ENCODE measurements at regions not wholly inside any gene's neighbourhood (a gene's known extent, or its start where the extent isn't known, plus 50 kb on each side); places are given as distances from the start of the nearest gene placed in this dataset.

GRCh38 chr10:62460393-62460792, 86.2 kb downstream of the ZNF365 start:
- Histone ChIP-seq H3K4me3 (replicated peaks in 1 of 3; ENCODE audit: insufficient read depth in 1 of 3, low read depth in 1 of 3, low read length in 3 of 3) (no peak overlapping the region), H3K4me1 (ENCODE audit: control insufficient read depth, extremely low read depth, insufficient read depth, low read length) (no peaks in the 10 kb centered on the region), H3K9me1 (replicated peaks; ENCODE audit: control insufficient read depth, extremely low read depth, insufficient read depth, low read length) (no peaks in the 10 kb centered on the region), H3K4me2 (ENCODE audit: insufficient read depth, low read length) (no peak overlapping the region), H3K9ac (replicated peaks; ENCODE audit: extremely low read depth, insufficient read depth, low read length) (no peak overlapping the region), H4K20me1 (replicated peaks; ENCODE audit: control insufficient read depth, extremely low read depth, insufficient read depth, low read length) (no peaks in the 10 kb centered on the region), H3K27me3 (ENCODE audit: control insufficient read depth in 2 of 2, insufficient read depth in 2 of 2, low read length in 2 of 2) (no peaks in the 10 kb centered on the region), H3K27ac (ENCODE audit: insufficient read depth, low read depth, low read length) (no peak overlapping the region), H3K79me2 (ENCODE audit: control insufficient read depth, insufficient read depth, low read length) (no peaks in the 10 kb centered on the region), H3K36me3 (ENCODE audit: control insufficient read depth in 2 of 2, extremely low read depth in 1 of 2, insufficient read depth in 2 of 2, low read length in 2 of 2) (no peaks in the 10 kb centered on the region), H3K9me3 (replicated peaks; ENCODE audit: control insufficient read depth, insufficient read depth, low read length) (no peaks in the 10 kb centered on the region), H2AFZ (ENCODE audit: low read depth, low read length) (no peak overlapping the region)
- DNase-seq (ENCODE audit: low read depth, low spot score) (no peak), FAIRE-seq (no peak)
- POLR2A ChIA-PET: no interaction called here
- dilution Hi-C loops (cut with MboI; ENCODE audit: extremely low pct_ligation_motif_present, low sequenced_read_pairs) (no loop called here), intact Hi-C loops (cut with micrococcal nuclease) (no loop called here)
- CTCF ChIA-PET: no interaction called here
- TF ChIP-seq POLR2AphosphoS5 (IDR thresholded peaks at IDR 0.05; ENCODE audit: insufficient read depth, low read depth, low read length): no peak
- no peak for TF ChIP-seq POLR2A (IDR thresholded peaks at IDR 0.05; ENCODE audit: low read depth, low read length)
- no peak for TF ChIP-seq EZH2 (IDR thresholded peaks at IDR 0.05; ENCODE audit: borderline replicate concordance, low read depth, low read length, severe bottlenecking)
- TF ChIP-seq, protein P1, sequence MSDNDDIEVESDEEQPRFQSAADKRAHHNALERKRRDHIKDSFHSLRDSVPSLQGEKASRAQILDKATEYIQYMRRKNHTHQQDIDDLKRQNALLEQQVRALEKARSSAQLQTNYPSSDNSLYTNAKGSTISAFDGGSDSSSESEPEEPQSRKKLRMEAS (IDR thresholded peaks at IDR 0.05; ENCODE audit: insufficient read depth, insufficient read length): no peak
- TF ChIP-seq FOS (IDR thresholded peaks at IDR 0.05; ENCODE audit: borderline replicate concordance, insufficient read depth, low read length): no peak
- no peak for TF ChIP-seq MYC (IDR thresholded peaks at IDR 0.05; ENCODE audit: low read depth, low read length)
- TF ChIP-seq GATA2 (IDR thresholded peaks at IDR 0.05; ENCODE audit: insufficient read depth, insufficient read length, low read depth, low read length): no peak
- TF ChIP-seq, protein P2, sequence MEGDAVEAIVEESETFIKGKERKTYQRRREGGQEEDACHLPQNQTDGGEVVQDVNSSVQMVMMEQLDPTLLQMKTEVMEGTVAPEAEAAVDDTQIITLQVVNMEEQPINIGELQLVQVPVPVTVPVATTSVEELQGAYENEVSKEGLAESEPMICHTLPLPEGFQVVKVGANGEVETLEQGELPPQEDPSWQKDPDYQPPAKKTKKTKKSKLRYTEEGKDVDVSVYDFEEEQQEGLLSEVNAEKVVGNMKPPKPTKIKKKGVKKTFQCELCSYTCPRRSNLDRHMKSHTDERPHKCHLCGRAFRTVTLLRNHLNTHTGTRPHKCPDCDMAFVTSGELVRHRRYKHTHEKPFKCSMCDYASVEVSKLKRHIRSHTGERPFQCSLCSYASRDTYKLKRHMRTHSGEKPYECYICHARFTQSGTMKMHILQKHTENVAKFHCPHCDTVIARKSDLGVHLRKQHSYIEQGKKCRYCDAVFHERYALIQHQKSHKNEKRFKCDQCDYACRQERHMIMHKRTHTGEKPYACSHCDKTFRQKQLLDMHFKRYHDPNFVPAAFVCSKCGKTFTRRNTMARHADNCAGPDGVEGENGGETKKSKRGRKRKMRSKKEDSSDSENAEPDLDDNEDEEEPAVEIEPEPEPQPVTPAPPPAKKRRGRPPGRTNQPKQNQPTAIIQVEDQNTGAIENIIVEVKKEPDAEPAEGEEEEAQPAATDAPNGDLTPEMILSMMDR (IDR thresholded peaks at IDR 0.05; ENCODE audit: extremely low read depth in 1 of 2, insufficient read depth in 1 of 2, low read depth in 1 of 2, low read length in 2 of 2): no peak
- no peak for TF ChIP-seq JUN (IDR thresholded peaks at IDR 0.05; ENCODE audit: borderline replicate concordance, insufficient read depth, insufficient read length, low read depth)
- BruUV-seq (replicated peaks): no TSS peak
